GM18517 (cell line): ENCODE measurements at regions not wholly inside any gene's neighbourhood (a gene's known extent, or its start where the extent isn't known, plus 50 kb on each side); places are given as distances from the start of the nearest gene placed in this dataset.

Experiments
- ATAC-seq: cut with Tn5 transposase; IDR thresholded peaks from one replicate; pipeline ENCODE4 v1.9.1; 2021; ENCODE audit warnings: mild to moderate bottlenecking, moderate library complexity; ENCODE audit not compliant: unreplicated experiment

- ATAC-seq, result no peak
These were observed 50.4 kb upstream of the CIBAR2 start for GRCh38 chr16:85162478-85163277.

- no peak for ATAC-seq
These were observed 51.2 kb upstream of the CIBAR2 start for GRCh38 chr16:85163278-85164112.

GRCh38 chr16:85164431-85164830, 52.2 kb upstream of the CIBAR2 start:
- no peak for ATAC-seq

- no peak for ATAC-seq
These were observed 52.7 kb upstream of the CIBAR2 start for GRCh38 chr16:85164838-85165516.

- ATAC-seq, result no peak
These were observed 53.5 kb upstream of the CIBAR2 start for GRCh38 chr16:85165781-85166180.

GRCh38 chr16:85166281-85166680, 54.0 kb upstream of the CIBAR2 start:
- no peak for ATAC-seq

- ATAC-seq, result no peak
These were observed 54.7 kb upstream of the CIBAR2 start for GRCh38 chr16:85166699-85167588.

GRCh38 chr16:85167589-85168537, 55.6 kb upstream of the CIBAR2 start:
- ATAC-seq, result no peak

- no peak for ATAC-seq
These were observed 56.5 kb upstream of the CIBAR2 start for GRCh38 chr16:85168732-85169256.

GRCh38 chr16:85169333-85170065, 57.2 kb upstream of the CIBAR2 start:
- no peak for ATAC-seq

- ATAC-seq, result no peak
These were observed 57.8 kb upstream of the CIBAR2 start for GRCh38 chr16:85170066-85170491.

- no peak for ATAC-seq
These were observed 58.3 kb upstream of the CIBAR2 start for GRCh38 chr16:85170590-85171003.

- ATAC-seq, result no peak
These were observed 58.9 kb upstream of the CIBAR2 start for GRCh38 chr16:85171004-85171758.

- ATAC-seq, result no peak
These were observed 59.6 kb upstream of the CIBAR2 start for GRCh38 chr16:85171759-85172454.

- ATAC-seq, result no peak
These were observed 60.3 kb upstream of the CIBAR2 start for GRCh38 chr16:85172455-85173145.

- no peak for ATAC-seq
These were observed 61.1 kb upstream of the CIBAR2 start for GRCh38 chr16:85173146-85173980.
